ENCODE measurements at regions not wholly inside any gene's neighbourhood (a gene's known extent, or its start where the extent isn't known, plus 50 kb on each side); places are given as distances from the start of the nearest gene placed in this dataset.

- no peak for TF ChIP-seq CTCF (IDR thresholded peaks at IDR 0.05)
- DNase-seq (ENCODE audit: low spot score) = no peak
- no peak overlapping the region for H3K4me3 ChIP-seq
- no peak overlapping the region for H3K27ac ChIP-seq
These were observed 720.2 kb downstream of the SLC4A3 start for GRCh38 chr2:220347626-220348025.

- H3K27ac ChIP-seq = no peak overlapping the region
These were observed 720.8 kb downstream of the SLC4A3 start for GRCh38 chr2:220348206-220348605.

GRCh38 chr2:220353897-220354296 is 726.5 kb downstream of the SLC4A3 start:
- no peak for DNase-seq (ENCODE audit: low spot score)
- Histone ChIP-seq H3K27ac (no peak overlapping the region), H3K4me3 (no peak overlapping the region)
- no peak for TF ChIP-seq CTCF (IDR thresholded peaks at IDR 0.05)

More at GRCh38 chr2:220348206-220348605, 720.8 kb downstream of the SLC4A3 start:
- H3K4me3 ChIP-seq = no peak overlapping the region
- DNase-seq (ENCODE audit: low spot score) = no peak
- TF ChIP-seq CTCF (IDR thresholded peaks at IDR 0.05) = no peak

GRCh38 chr2:220356076-220356475 is 728.6 kb downstream of the SLC4A3 start:
- no peak overlapping the region for H3K27ac ChIP-seq
- no peak for DNase-seq (ENCODE audit: low spot score)
- no peak for TF ChIP-seq CTCF (IDR thresholded peaks at IDR 0.05)
- H3K4me3 ChIP-seq = no peak overlapping the region

- Histone ChIP-seq H3K27ac (no peak overlapping the region), H3K4me3 (no peak overlapping the region)
- DNase-seq (ENCODE audit: low spot score) = no peak
- TF ChIP-seq CTCF (IDR thresholded peaks at IDR 0.05) = no peak
These were observed 737.6 kb downstream of the SLC4A3 start for GRCh38 chr2:220365023-220365422.

- Histone ChIP-seq H3K4me3 (no peak overlapping the region), H3K27ac (no peak overlapping the region)
- no peak for TF ChIP-seq CTCF (IDR thresholded peaks at IDR 0.05)
- no peak for DNase-seq (ENCODE audit: low spot score)
These were observed 739.3 kb downstream of the SLC4A3 start for GRCh38 chr2:220366765-220367164.

- Histone ChIP-seq H3K4me3 (no peak overlapping the region), H3K27ac (no peak overlapping the region)
- no peak for DNase-seq (ENCODE audit: low spot score)
- TF ChIP-seq CTCF (IDR thresholded peaks at IDR 0.05) = no peak
These were observed 743.3 kb downstream of the SLC4A3 start for GRCh38 chr2:220370764-220371163.
